GM21619 (cell line): ENCODE measurements at regions not wholly inside any gene's neighbourhood (a gene's known extent, or its start where the extent isn't known, plus 50 kb on each side); places are given as distances from the start of the nearest gene placed in this dataset.
"Not testable (repeated sequence)": the region's sequence is repeated elsewhere in the genome, so short reads cannot be mapped to it uniquely, and the experiment has no call there.

Experiments used
- ATAC-seq: cut with Tn5 transposase; IDR thresholded peaks from one replicate; pipeline ENCODE4 v1.9.1; 2021; ENCODE audit not compliant: unreplicated experiment

DNA sequence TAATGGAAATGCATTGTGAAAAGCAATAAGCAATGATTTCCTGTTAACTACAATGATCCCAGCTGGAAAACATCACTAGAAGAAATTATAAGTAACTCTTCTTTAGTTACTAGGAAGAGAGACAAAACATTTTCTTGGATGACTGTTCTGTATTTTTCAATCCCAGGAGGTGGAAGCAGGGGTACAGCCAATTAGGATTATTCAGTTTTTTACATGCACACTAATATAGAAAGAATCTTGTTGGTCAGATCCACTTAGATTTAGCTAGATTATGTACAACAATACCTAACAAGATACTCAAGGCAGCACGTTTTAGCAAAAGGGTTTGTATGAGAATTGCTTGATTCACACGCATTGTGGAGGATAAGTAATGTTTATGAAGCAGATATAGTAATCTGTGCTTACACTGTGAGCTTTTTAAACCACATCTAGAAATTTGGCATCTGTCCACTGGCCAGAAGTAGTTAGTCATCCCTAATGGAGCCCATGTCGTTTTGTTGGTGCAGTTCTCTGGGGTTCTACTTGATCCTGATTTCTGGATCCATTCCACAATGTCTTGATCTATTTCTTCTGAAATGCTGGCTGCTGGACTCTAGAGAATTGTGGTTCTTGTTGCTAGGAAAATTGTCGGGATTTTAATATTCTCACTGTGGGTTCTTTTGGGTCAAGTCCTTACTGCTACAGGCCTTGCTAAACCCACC, 199.7 kb downstream of the ADCYAP1 start:
- no peak for ATAC-seq

DNA sequence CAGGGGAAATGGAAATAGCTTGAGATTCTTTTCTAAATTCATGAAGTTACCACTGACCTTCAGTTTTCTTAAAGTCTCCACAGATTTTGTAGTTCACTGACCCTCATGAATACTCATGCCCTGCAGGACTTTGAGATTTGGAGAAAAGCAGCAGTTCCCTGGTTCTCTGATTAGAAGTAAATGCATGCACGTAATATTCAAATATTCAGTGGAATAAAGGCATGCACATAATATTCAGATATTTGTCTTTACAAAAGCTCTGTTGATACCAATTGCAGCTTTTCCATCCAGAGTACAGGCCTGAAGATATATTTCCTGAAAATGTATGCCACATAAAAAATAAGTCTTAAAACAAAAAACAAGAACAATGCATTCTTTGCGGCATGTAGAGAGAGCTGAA, 219.8 kb downstream of the ADCYAP1 start:
- no peak for ATAC-seq

DNA sequence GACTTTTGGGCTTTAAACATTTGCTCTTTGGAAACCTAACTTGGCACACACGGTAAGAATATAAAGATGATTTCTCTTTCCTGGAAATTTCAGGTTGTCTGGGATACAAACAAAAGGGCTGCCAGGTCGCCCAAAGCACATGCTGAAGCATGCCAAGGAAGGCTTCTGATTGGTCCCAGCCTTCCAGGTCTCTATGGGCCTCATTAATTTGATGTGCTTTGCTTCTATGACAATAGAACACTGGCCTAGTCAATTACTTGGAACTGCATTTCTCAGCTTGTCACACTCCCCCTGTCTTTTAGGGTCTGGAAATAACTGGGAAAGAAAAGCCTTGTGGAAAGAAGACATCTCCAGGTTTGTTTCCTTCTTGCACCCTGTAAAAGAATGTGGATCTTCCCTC, 228.9 kb downstream of the ADCYAP1 start:
- ATAC-seq = no peak

GRCh38 chr18:1147730-1148129, 243.1 kb downstream of the ADCYAP1 start:
- ATAC-seq = no peak

- no peak for ATAC-seq
Observed at GRCh38 chr18:1149709-1150108, 245.0 kb downstream of the ADCYAP1 start.

GRCh38 chr18:1150344-1150743, 245.7 kb downstream of the ADCYAP1 start:
- no peak for ATAC-seq

DNA sequence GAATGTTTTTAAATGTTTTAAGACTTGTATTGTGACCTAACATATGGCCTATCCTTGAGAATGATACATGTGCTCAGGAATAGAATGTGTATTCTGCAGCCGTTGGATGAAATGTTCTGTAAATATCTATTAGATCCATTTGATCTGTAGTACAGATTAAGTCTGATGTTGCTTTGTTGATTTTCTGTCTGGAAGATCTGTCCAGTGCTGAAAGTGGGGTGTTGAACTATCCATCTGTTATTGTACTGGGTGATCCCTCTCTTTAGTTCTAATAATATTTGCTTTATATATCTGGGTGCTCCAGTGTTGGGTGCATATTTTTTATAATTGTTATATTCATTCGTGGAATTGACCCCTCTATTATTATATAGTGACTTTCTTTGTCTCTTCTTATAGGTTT, 248.3 kb downstream of the ADCYAP1 start:
- not testable (repeated sequence) for ATAC-seq

DNA sequence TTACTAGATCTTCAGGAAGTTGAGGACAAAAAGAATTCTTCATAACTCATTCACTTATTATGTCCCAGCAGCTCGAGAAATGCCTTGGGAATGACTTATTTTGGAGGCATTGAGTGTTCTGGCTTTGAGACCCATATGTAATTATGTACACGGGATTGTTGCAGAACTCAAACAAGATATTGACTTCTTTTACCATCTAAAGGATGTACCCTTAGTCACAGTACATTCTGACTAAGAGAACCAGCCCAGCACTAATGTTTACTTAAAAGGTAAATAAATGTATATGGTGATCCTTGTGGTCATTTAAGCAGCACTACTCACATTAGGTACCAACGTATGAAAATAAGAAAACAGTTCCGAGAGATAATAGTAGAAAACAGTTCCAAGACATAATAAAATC, 268.9 kb downstream of the ADCYAP1 start:
- ATAC-seq = no peak

- no peak for ATAC-seq
Observed at GRCh38 chr18:1177232-1177631, 272.6 kb downstream of the ADCYAP1 start.

DNA sequence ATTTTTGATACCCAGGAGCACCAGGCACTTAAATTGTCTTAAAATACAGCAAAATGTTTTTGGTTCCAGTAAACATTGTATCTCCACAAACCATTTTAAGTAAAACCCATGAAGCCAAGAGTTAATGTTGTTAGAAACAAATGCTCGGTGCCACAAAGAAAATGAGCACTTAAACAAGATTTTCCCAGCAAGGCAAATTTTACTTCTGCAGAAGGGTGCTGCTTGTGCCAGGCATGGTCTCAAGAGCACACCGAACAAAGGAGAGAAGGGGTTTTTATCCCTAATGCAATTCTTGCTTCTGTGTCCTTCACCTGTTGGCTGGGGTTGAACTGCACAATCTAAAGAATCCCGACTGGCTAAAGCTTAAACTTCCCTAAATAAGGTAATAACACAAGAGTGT, 286.7 kb downstream of the ADCYAP1 start:
- no peak for ATAC-seq

GRCh38 chr18:1213126-1213525, 308.5 kb downstream of the ADCYAP1 start:
- ATAC-seq = no peak

GRCh38 chr18:1222880-1223279, 318.2 kb downstream of the ADCYAP1 start:
- no peak for ATAC-seq

DNA sequence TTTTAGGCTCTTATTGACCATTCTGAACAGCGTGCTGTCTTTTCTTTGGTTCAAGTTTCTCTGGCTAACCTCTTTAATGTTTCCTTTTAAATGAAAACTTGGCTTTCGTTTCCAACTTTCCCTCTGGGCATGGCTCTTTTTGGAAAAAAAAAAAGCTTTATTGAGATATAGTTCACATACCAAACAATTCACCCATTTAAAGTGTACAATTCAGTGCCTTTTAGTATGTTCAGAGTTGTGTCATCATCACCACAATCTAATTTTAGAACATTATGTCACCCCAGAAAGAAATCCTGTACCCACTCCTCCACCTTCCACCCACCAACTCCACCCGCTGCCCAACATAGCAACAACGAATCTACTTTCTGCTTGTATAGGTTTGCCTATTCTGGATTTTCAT, 322.4 kb downstream of the ADCYAP1 start:
- no peak for ATAC-seq

- no peak for ATAC-seq
Observed at GRCh38 chr18:1229634-1230033, 325.0 kb downstream of the ADCYAP1 start.

DNA sequence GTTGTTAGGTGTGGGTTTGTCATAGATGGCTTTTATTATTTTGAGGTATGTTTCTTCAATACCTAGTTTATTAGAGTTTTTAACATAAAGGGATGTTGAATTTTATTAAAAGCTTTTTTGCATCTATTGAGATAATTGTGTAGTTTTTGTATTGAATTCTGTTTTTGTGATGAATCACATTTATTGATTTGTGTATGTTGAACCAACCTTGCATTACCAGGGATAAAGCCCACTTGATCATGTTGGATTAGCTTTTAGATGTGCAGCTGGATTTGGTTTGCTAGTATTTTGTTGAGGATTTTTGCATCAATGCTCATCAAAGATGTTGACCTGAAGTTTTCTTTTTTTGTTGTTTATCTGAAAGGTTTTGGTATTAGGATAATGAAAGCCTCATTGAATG, 328.2 kb downstream of the ADCYAP1 start:
- ATAC-seq = no peak

DNA sequence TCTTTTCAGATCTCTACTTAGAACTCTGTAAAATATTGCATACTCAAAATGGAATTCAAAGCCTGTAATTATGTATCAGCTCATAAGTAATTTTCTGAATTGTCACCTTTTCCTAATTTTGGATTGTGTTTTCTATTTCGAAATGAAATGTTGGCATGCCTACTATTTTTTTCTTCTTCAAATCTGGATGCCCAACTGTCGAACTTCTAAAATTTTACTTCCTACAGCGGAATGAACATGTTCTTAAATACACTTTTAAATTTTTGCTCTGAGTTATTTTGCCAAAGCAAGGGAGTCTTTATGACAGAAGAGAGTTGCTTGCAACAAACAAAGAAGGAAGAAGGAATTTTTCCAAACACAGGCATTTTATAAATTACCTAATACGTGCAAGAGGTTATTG, 336.0 kb downstream of the ADCYAP1 start:
- no peak for ATAC-seq

GRCh38 chr18:1244397-1245122, 339.9 kb downstream of the ADCYAP1 start:
- no peak for ATAC-seq

DNA sequence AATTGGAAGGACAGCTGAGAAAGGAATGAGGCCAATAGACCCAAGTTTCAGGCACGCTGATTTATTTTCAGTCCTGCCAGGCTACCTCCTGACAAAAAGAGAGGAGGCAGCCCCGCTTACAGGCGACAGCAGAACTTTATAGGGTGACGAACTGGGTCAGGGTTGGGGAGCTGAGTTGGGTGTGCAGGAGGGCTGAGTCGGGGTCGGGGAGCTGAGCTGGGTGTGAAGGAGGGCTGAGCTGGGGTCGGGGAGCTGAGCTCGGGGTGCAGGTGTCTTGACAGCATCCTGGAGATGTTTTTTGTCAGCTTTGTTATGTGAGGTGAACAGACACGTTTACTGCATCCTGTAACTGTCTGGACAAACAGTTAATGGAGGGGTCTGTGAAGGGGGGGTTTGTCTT, 342.2 kb downstream of the ADCYAP1 start:
- no peak for ATAC-seq

DNA sequence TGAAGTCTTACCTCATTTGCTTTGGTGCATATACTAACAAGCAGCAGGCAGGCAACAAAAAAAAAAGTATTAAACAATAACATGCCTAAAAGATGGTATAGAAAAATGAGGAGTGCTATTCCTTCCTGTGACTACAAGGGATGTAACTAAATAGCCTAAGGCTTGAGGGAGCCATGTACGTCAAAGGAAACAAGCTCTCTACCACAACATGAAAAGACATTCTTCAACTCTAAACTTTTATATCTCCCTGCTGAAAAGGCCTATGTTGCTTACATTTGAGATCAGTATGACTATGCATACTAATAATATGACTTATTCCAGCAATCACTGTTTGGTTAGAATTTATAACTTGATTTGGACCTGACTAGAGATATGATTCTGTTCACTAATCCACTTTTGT, 347.9 kb downstream of the ADCYAP1 start:
- no peak for ATAC-seq

DNA sequence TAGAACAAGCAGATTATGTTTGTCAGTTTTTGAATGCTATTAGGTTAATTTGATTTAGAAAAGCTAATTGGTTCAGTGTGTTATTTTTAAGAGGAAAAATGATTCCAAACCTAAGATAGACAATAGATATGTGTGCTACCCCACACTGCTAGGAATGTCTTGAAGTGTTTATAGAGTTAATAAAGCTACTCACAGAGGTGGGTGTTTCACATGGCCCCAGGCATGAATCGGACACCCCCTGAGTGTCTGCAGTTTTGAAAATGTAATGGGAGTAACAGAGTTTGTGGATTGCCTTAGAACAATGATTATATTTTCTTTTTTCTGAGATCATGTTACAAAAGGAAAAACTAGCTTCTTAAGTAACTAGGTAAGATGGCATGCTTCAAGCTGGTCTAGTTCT, 348.3 kb downstream of the ADCYAP1 start:
- ATAC-seq = no peak

GRCh38 chr18:1253827-1254226, 349.2 kb downstream of the ADCYAP1 start:
- no peak for ATAC-seq

GRCh38 chr18:1261054-1261453, 356.4 kb downstream of the ADCYAP1 start:
- ATAC-seq = no peak

DNA sequence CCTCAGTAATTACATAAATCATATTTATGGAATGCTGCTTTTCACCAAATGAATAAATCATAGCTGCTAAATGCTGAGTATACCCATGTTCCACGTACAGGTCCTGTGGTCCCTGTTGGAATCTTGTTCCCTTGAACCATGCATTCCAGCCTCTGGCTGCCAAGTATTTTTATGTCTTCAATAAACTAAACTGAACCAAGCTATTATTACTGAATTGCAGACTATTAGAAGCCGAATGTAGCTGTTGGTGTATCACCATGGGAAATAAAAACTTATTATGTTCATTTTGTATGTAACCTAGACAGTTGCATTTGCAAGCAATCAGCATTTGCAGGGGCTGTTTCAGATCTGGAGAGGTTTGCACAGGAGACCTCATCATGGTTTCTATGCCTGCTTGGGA, 362.4 kb downstream of the ADCYAP1 start:
- ATAC-seq = no peak
